Stimulated activated CD8-positive, alpha-beta memory T cell treated with anti-CD3 and anti-CD28 coated beads, Interleukin-12 subunit alpha, Interleukin-12 subunit beta, amount 100 ng/mL, for 1 hour (primary cell): ENCODE measurements at regions not wholly inside any gene's neighbourhood (a gene's known extent, or its start where the extent isn't known, plus 50 kb on each side); places are given as distances from the start of the nearest gene placed in this dataset.

Experiments
- DNase-seq: peaks from one replicate; pipeline ENCODE4 v3.0.0-alpha.2; 2020; ENCODE audit warnings: low read depth

GRCh38 chrX:38856670-38857265 is 55.5 kb downstream of the MID1IP1 start:
- DNase-seq: no peak

DNA sequence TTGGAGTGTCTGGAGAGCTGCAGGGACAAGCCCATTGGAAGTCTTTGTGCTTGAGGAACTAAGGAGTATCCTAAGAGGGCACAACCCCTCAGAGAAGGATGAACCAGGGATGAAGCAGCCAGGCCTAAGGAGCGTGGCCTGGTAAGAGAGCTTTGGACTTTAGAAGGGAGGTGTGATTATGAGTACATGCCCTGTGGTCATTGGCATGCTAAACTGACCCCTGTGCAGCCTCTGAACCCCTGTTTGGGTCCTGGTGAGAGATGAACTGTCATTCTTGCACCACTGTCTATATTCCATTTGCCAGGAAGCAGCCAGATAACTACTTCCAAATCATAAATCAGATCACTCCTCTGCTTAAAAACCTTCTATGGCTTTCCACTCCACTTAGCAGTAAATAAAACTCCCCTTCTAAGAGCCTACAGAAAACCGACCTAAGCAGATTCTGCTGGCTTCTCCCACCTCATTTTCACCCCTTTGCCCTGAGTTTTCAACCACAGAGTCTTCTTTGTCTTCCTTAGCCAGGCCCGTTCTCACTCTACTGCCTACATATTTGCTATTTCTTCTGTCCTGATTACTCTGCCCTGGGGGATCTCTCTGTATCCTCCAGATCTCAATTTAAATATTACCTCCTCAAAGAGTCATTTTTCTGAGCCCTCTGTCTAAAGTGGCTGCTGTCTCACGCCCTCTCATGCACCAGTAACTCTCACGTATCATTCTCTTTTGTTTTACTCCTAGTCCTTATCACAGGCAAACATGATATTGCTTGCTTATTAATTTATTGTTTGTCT is 56.7 kb downstream of the MID1IP1 start:
- no peak for DNase-seq

- no peak for DNase-seq
These were observed 58.3 kb downstream of the MID1IP1 start for GRCh38 chrX:38859602-38860001.

- no peak for DNase-seq
These were observed 59.1 kb downstream of the MID1IP1 start for GRCh38 chrX:38860106-38861013.

- DNase-seq: no peak
These were observed 60.2 kb downstream of the MID1IP1 start for GRCh38 chrX:38861489-38861888.

GRCh38 chrX:38862100-38862499 is 60.8 kb downstream of the MID1IP1 start:
- DNase-seq: no peak

GRCh38 chrX:38864165-38864564 is 62.9 kb downstream of the MID1IP1 start:
- DNase-seq: no peak

GRCh38 chrX:38868321-38868720 is 67.1 kb downstream of the MID1IP1 start:
- no peak for DNase-seq

GRCh38 chrX:38868941-38869401 is 67.7 kb downstream of the MID1IP1 start:
- no peak for DNase-seq

GRCh38 chrX:38870361-38870895 is 69.2 kb downstream of the MID1IP1 start:
- no peak for DNase-seq

DNA sequence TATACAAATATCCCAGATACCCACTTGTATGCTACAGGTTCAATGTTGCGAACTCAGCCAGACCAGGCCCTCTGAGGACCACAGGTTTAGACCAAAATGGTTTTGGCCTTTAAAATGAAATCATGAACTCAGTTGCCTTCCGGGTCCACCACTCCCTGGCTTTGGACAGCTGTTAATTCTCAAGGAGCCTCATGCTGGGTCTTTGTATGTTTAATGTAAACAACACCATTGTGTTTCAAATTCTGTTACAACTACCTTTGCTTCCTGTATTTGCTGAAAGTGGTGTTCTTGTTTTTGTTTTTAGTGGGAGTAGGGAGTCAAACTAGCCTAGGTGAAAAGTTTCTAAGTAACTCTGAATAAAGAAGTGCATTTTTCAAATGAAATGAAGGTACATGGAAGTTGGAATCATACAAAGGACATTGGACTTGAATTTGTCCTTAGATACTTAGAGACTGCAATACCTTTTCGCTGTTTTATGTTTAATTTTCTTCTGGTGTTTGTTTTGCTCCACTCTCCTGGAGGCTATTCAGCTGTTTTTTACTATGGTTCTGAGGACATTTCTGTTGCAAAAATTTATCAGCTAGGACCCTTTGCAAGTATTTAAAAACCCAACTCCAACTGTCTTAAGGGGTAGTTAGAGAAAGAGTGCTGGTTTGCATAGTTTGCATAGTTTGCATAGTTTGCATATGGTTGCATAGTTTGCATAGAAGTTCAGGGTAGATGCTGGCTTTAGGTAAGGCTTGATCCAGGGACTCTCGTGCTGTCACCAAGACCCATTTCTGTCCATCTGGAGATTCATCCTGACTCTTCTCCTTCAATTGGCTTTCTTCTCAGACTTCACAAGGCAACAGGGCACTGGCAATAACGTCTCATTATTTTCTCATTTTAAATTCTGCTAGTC is 70.1 kb downstream of the MID1IP1 start:
- DNase-seq: no peak

- DNase-seq: no peak
These were observed 76.1 kb downstream of the MID1IP1 start for GRCh38 chrX:38877366-38877765.

GRCh38 chrX:38878641-38879340 is 77.5 kb downstream of the MID1IP1 start:
- DNase-seq: no peak

GRCh38 chrX:38879631-38880220 is 78.5 kb downstream of the MID1IP1 start:
- DNase-seq: no peak

DNA sequence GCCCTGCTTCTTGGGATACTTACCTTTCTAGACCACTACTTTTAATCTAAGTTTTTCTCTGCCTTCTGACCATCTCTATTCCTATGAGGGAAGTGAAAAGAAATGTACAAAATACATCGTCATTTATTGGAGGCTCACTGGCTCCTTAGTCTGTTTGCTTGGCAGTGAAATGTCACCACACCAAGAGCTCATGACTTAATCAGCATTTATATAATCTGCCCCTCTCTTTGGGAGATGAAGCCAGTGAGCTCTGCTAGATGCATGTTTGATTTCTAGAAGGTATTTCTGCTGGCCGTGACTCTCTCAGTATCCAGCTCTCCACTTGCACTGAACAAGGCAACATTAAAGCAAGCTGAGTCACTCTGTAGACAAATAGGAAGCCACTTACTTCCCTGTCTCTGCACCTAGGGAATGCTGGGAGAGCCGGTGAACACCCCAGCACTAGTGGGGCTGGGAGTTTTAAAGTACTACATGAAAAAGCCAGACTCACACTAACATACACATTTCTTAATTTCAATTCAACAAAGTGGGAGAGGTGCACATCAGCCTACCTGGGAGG is 79.1 kb downstream of the MID1IP1 start:
- no peak for DNase-seq

DNA sequence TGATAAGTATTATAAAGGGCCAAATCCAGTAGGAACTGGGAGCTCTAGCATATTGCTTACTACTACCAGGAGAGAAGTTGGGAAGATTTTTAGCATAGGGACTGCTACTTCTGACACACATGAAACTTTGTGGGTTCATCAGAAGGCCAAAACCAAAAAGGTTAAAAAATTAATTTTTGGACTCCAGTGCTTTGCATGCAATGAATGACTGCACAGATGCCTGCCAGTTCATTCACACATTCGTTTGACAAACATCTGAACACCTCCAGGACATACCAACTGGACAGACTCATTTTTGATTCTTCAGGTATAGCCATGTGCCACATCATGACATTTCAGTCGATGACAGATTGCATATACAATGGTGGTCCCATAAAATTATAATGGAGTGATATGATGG is 79.8 kb downstream of the MID1IP1 start:
- DNase-seq: no peak

- DNase-seq: no peak
These were observed 80.5 kb downstream of the MID1IP1 start for GRCh38 chrX:38881727-38882126.

DNA sequence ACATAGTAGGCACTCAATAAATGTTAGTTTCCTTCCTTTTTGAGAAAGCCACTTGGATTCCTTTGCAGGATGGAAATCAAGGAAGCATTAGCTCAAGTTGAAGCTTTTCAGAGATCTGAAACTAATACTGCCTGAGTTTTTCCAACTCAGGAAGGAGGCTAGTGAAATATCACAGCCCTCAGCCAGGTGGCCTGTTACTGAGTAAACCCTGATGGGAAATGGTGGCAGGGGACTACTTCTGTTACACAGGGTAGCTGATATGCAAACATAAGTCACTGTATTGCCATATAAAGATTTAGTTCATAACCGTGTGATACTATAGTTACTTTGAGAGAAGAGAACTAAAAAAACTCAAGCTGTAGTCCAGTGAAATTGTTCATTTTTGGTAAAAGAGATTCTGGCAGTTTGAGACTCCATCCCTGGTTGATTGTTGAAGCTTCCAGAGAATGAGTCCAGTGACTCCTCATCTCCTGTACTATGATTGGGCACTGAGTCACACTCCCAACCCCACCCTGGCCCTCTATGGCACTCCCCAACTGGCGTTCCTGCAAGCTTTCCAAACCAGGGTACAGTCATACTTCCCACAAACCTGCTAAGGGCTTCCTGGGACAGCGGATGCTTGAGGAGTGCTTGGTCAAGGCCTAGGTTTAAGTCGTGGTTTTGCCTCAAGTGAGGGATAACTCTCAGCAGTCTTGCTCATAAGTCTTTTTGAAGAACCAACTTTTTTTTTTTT is 81.8 kb downstream of the MID1IP1 start:
- DNase-seq: no peak

DNA sequence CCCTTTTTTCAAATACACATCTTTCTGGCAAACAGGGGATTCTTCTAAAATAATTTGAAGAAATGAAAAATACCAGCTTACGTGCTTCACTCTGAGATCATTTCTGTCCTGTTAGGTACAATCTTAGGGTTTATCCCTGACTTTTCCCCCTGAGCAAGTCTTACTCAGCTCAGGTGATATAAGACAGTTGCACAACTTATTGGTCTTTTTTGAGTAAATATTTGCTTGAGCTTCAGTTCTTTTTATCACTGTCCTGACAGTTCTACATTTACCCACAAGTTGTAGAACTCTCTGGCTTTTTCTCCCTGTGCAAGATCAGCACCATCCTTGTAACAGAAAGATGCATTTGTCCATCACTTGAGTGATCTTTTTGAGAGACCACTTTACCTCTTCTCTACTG is 84.9 kb downstream of the MID1IP1 start:
- no peak for DNase-seq
